ENCODE measurements at regions not wholly inside any gene's neighbourhood (a gene's known extent, or its start where the extent isn't known, plus 50 kb on each side); places are given as distances from the start of the nearest gene placed in this dataset.
"Not testable (repeated sequence)": the region's sequence is repeated elsewhere in the genome, so short reads cannot be mapped to it uniquely, and the experiment has no call there.

- not testable (repeated sequence) for DNase-seq (ENCODE audit: low spot score)
Measured at GRCh38 chr6:58365856-58366255, 1048.4 kb downstream of the PRIM2 start.

GRCh38 chr6:58406659-58407058 is 1089.2 kb downstream of the PRIM2 start:
- DNase-seq (ENCODE audit: low spot score) = not testable (repeated sequence)

GRCh38 chr6:58419321-58419720 is 1101.9 kb downstream of the PRIM2 start:
- DNase-seq (ENCODE audit: low spot score) = no peak

All from iPS-NIHi11 (cell line).